ENCODE measurements at regions not wholly inside any gene's neighbourhood (a gene's known extent, or its start where the extent isn't known, plus 50 kb on each side); places are given as distances from the start of the nearest gene placed in this dataset.
A peak's percentile ranks its signal among the peaks of the same experiment; 100 is the strongest.

GRCh38 chr7:32177232-32177631, 107.0 kb upstream of the PDE1C start:
- no peak for DNase-seq (ENCODE audit: low spot score)

GRCh38 chr7:32175099-32175498, 104.9 kb upstream of the PDE1C start:
- no peak for DNase-seq (ENCODE audit: low spot score)

- no peak for DNase-seq (ENCODE audit: low spot score)
Observed at GRCh38 chr7:32171248-32171647, 101.0 kb upstream of the PDE1C start.

GRCh38 chr7:32170838-32171237, 100.6 kb upstream of the PDE1C start:
- peak; percentile 43 for DNase-seq (ENCODE audit: low spot score)

- no peak for DNase-seq (ENCODE audit: low spot score)
Observed at GRCh38 chr7:32169228-32169627, 99.0 kb upstream of the PDE1C start.

GRCh38 chr7:32167815-32168214, 97.6 kb upstream of the PDE1C start:
- DNase-seq (ENCODE audit: low spot score), result no peak

- no peak for DNase-seq (ENCODE audit: low spot score)
Observed at GRCh38 chr7:32167256-32167655, 97.0 kb upstream of the PDE1C start.

- peak; percentile 72 for DNase-seq (ENCODE audit: low spot score)
Observed at GRCh38 chr7:32164341-32164996, 94.3 kb upstream of the PDE1C start.

GRCh38 chr7:32163896-32164295, 93.7 kb upstream of the PDE1C start:
- no peak for DNase-seq (ENCODE audit: low spot score)

GRCh38 chr7:32163141-32163806, 93.1 kb upstream of the PDE1C start:
- DNase-seq (ENCODE audit: low spot score), result peak; percentile 86

GRCh38 chr7:32161708-32162107, 91.5 kb upstream of the PDE1C start:
- DNase-seq (ENCODE audit: low spot score), result no peak

GRCh38 chr7:32158751-32159745, 88.8 kb upstream of the PDE1C start:
- no peak for DNase-seq (ENCODE audit: low spot score)

GRCh38 chr7:32158076-32158475, 87.9 kb upstream of the PDE1C start:
- no peak for DNase-seq (ENCODE audit: low spot score)

- no peak for DNase-seq (ENCODE audit: low spot score)
Observed at GRCh38 chr7:32155712-32156111, 85.5 kb upstream of the PDE1C start.

GRCh38 chr7:32154797-32155196, 84.6 kb upstream of the PDE1C start:
- DNase-seq (ENCODE audit: low spot score), result no peak

- no peak for DNase-seq (ENCODE audit: low spot score)
Observed at GRCh38 chr7:32153006-32153405, 82.8 kb upstream of the PDE1C start.

- DNase-seq (ENCODE audit: low spot score), result no peak
Observed at GRCh38 chr7:32152576-32152975, 82.4 kb upstream of the PDE1C start.

GRCh38 chr7:32150589-32150988, 80.4 kb upstream of the PDE1C start:
- DNase-seq (ENCODE audit: low spot score), result no peak

GRCh38 chr7:32150039-32150438, 79.8 kb upstream of the PDE1C start:
- DNase-seq (ENCODE audit: low spot score), result no peak

GRCh38 chr7:32147546-32148268, 77.5 kb upstream of the PDE1C start:
- no peak for DNase-seq (ENCODE audit: low spot score)

GRCh38 chr7:32145911-32146310, 75.7 kb upstream of the PDE1C start:
- no peak for DNase-seq (ENCODE audit: low spot score)

GRCh38 chr7:32144676-32145075, 74.5 kb upstream of the PDE1C start:
- no peak for DNase-seq (ENCODE audit: low spot score)

Data from SW480 (cell line).